ENCODE measurements at regions not wholly inside any gene's neighbourhood (a gene's known extent, or its start where the extent isn't known, plus 50 kb on each side); places are given as distances from the start of the nearest gene placed in this dataset.

- TF ChIP-seq POLR2AphosphoS5 (IDR thresholded peaks at IDR 0.05; ENCODE audit: low read depth, low read length): no peak
- no peak for TF ChIP-seq POLR2A (IDR thresholded peaks at IDR 0.05; ENCODE audit: low read depth, low read length)
- TF ChIP-seq TAF1 (IDR thresholded peaks at IDR 0.05; ENCODE audit: low read depth, low read length): no peak
Observed at GRCh38 chr16:80463326-80463725, 77.5 kb upstream of the DYNLRB2 start.
